Thymus (tissue), 11 donors: ENCODE measurements at regions not wholly inside any gene's neighbourhood (a gene's known extent, or its start where the extent isn't known, plus 50 kb on each side); places are given as distances from the start of the nearest gene placed in this dataset.

Experiments
- DNase-seq, 9 donors: peaks; one replicate each; pipeline ENCODE4 v3.0.0-alpha.2; 2013; ENCODE audit warnings: low spot score in 9 of 9, low read depth in 6 of 9, missing footprints in 1 of 9
- H3K27ac ChIP-seq, 2 donors: one replicate each; pipeline ENCODE4 v1.5.1; 2013; ENCODE audit warnings: control low read depth in 1 of 2, low read depth in 1 of 2, low read length in 1 of 2, mild to moderate bottlenecking in 1 of 2, moderate library complexity in 1 of 2
- H3K27me3 ChIP-seq, 2 donors: one replicate each; pipeline ENCODE4 v1.5.1; 2013; ENCODE audit warnings: low read length in 1 of 2; ENCODE audit not compliant: control insufficient read depth in 2 of 2, insufficient read depth in 1 of 2
- H3K36me3 ChIP-seq, 2 donors: one replicate each; pipeline ENCODE4 v1.5.1; 2013; ENCODE audit warnings: low read length in 1 of 2, mild to moderate bottlenecking in 1 of 2, moderate library complexity in 1 of 2; ENCODE audit not compliant: control insufficient read depth in 2 of 2, insufficient read depth in 2 of 2
- H3K4me1 ChIP-seq, 2 donors: one replicate each; pipeline ENCODE4 v1.5.1; 2013; ENCODE audit warnings: low read length in 2 of 2; ENCODE audit not compliant: control insufficient read depth in 2 of 2, insufficient read depth in 2 of 2
- H3K4me3 ChIP-seq, 2 donors: one replicate each; pipeline ENCODE4 v1.5.1; 2013; ENCODE audit warnings: low read length in 2 of 2, control low read depth in 1 of 2, mild to moderate bottlenecking in 1 of 2
- H3K9me3 ChIP-seq, 2 donors: one replicate each; pipeline ENCODE4 v1.5.1; 2013; ENCODE audit warnings: low read length in 1 of 2, mild to moderate bottlenecking in 1 of 2; ENCODE audit not compliant: control insufficient read depth in 2 of 2, insufficient read depth in 1 of 2
- WGBS: extraction: QIAGEN DNeasy Blood & Tissue Kit; methylation state at CpG from one replicate; pipeline ENCODE4 v1.1.7; 2013; 5-methylcytosine and 5-hydroxymethylcytosine counted together
- donor health status: healthy.

GRCh38 chr2:226559536-226559935 is 240.1 kb downstream of the IRS1 start:
- no peak overlapping the region for H3K4me3 ChIP-seq
- 90% methylated on average over 2 of the region's 2 CpGs for WGBS
- no peak for DNase-seq
- no peaks in the 10 kb centered on the region for H3K9me3 ChIP-seq
- H3K4me1 ChIP-seq = no peaks in the 10 kb centered on the region
- no peaks in the 10 kb centered on the region for H3K27me3 ChIP-seq
- H3K36me3 ChIP-seq = no peaks in the 10 kb centered on the region
- H3K27ac ChIP-seq = no peak overlapping the region

DNA sequence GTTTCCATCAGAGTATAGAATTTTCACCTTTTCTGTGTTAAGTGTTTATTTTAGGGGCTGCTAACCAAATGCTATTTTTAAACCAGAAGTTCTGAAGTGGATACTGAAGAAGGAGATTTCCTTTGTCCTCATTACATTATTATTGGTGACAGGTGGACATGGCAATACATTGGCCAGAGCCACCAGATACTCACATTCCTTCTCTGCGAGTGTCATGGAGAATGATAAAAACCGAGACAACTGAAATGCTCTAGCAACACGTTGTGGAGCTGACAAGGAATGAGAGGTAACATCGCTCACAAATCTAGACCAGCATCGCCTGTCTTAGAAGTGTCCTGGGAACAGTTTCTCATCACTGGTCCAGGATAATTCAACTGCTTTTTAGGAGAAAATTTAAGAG is 241.2 kb downstream of the IRS1 start:
- Histone ChIP-seq H3K4me3 (no peak overlapping the region), H3K27me3 (no peaks in the 10 kb centered on the region), H3K4me1 (no peaks in the 10 kb centered on the region), H3K36me3 (no peaks in the 10 kb centered on the region), H3K27ac (no peak overlapping the region), H3K9me3 (no peaks in the 10 kb centered on the region)
- 86% methylated on average over 5 of the region's 5 CpGs for WGBS
- no peak for DNase-seq

- no peaks in the 10 kb centered on the region for H3K36me3 ChIP-seq
- H3K4me1 ChIP-seq = no peaks in the 10 kb centered on the region
- no peaks in the 10 kb centered on the region for H3K9me3 ChIP-seq
- DNase-seq = no peak
- H3K4me3 ChIP-seq = no peak overlapping the region
- no peaks in the 10 kb centered on the region for H3K27me3 ChIP-seq
- WGBS = 96% methylated on average over 4 of the region's 4 CpGs
- H3K27ac ChIP-seq = no peak overlapping the region
Observed at GRCh38 chr2:226556050-226556449, 243.6 kb downstream of the IRS1 start.

DNA sequence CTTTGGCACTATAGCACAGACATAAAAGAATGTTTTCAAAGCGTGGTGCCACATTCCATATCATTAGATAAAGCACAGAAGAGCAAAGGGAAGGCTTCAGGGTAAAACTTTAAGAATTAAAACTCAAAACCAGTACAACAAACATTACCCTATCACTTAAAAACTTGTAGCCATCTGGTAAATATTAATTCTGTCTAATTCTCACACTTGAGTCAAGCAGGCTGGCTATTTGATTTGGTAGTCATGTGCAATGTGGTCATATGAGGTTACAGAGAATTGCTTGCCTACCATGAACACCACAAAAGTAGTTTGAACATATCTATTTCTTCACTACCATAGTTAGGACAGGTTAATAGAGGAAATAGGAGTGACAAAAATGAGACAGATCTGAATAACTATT is 244.9 kb downstream of the IRS1 start:
- no peak for DNase-seq
- H3K27me3 ChIP-seq = no peaks in the 10 kb centered on the region
- WGBS = 94% methylated on average over 1 of the region's 1 CpG
- H3K4me1 ChIP-seq = no peaks in the 10 kb centered on the region
- H3K36me3 ChIP-seq = no peaks in the 10 kb centered on the region
- no peak overlapping the region for H3K27ac ChIP-seq
- H3K4me3 ChIP-seq = no peak overlapping the region
- H3K9me3 ChIP-seq = no peaks in the 10 kb centered on the region

GRCh38 chr2:226553333-226553732 is 246.3 kb downstream of the IRS1 start:
- DNase-seq = no peak
- Histone ChIP-seq H3K27ac (no peak overlapping the region), H3K27me3 (no peaks in the 10 kb centered on the region), H3K4me1 (no peaks in the 10 kb centered on the region), H3K4me3 (no peak overlapping the region), H3K36me3 (no peaks in the 10 kb centered on the region), H3K9me3 (no peaks in the 10 kb centered on the region)
- WGBS = 84% methylated on average over 3 of the region's 3 CpGs

DNA sequence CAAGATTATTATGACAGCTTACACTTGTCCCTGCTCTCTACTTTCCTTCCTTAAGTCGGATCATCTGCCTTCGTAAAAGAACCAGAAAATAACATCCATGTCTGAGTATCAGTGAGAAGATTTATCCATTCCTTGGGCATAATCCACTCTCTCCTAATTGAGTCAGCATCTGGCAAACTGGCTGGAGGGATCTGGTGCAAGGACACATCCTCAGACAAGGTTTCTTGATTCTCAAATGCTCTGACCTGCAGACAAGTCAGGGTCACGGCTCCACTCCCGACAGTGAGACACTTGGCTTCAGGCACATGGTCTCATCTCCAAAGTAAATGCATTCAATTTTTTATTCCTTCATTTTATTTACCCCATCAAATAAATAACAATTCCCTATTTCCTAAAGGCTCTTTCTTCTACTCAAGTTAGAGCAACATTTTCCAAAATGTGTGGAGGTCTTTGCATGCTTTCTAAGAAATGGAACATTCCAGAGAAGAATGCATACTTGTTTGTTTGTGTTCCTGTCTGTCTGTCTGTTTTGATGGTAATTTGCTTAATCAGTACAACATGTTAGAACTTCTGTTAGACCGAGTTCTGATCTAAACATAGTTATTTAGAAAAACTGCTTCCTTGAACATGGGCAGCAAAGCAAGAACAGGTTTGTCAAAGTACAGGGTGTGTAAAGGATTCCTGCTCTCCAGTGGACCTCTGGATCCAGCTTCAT is 246.9 kb downstream of the IRS1 start:
- DNase-seq = no peak

DNA sequence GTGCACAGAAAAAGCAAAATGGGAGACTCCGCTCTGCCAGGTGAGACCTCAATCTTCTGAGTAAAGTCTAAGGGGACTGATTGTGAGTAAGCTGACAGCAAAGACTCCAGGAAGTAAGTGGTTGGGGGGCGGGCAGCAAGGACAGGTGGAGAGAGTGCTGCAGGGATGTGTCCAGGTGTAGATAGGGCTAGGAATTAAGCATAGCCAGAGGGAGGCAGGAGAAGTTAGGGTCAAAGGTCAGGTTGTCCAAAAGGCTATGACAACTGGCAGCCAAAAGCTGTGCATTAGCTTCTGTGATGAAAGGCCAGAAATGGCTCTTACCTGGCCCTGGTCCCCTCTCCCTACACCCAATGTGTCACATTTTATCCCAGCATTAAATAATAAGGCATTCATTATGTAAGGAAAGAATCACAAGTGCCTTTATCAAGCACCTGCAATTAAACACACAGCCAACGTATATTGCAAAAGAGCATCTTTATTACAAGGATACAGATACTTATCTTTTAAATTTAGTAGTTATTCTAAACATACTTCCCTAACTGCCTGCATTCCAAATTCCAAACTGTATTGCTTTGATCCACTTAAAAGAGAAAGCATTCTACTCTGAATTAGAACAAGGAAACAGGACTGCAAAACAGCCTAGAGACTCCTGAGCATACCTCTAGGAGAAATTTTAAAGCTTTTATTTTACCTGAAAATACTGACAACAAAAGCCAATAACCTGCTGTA is 247.9 kb downstream of the IRS1 start:
- DNase-seq = no peak
- no peaks in the 10 kb centered on the region for H3K9me3 ChIP-seq
- no peak overlapping the region for H3K27ac ChIP-seq
- no peaks in the 10 kb centered on the region for H3K27me3 ChIP-seq
- 94% methylated on average over 3 of the region's 3 CpGs for WGBS
- H3K36me3 ChIP-seq = no peaks in the 10 kb centered on the region
- no peak overlapping the region for H3K4me3 ChIP-seq
- no peaks in the 10 kb centered on the region for H3K4me1 ChIP-seq

More for the DNA sequence above, 246.9 kb downstream of the IRS1 start:
- Histone ChIP-seq H3K27ac (no peak overlapping the region), H3K4me3 (no peak overlapping the region), H3K36me3 (no peaks in the 10 kb centered on the region), H3K4me1 (no peaks in the 10 kb centered on the region), H3K9me3 (no peaks in the 10 kb centered on the region), H3K27me3 (no peaks in the 10 kb centered on the region)
- WGBS = 85% methylated on average over 5 of the region's 5 CpGs

DNA sequence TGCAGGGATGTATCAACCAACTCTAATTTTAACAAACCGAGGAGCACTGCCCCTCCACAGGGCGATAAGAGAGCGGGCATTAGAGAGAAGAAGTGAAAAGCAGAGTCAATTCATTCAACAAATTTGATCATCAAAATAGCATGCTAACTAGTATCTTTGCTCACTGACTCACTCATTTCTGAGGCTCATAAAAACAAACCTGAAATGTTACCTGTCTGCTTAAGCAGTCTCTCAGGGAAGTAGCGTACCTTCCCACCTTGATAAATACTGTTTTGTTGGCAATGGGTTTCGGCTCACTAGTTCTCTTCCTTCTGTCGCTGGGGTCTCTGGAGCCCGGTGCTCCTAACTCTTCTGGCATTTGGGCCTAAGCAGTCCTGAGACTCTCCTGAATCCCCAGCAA is 248.8 kb downstream of the IRS1 start:
- H3K4me3 ChIP-seq = no peak overlapping the region
- H3K27me3 ChIP-seq = no peaks in the 10 kb centered on the region
- H3K9me3 ChIP-seq = no peaks in the 10 kb centered on the region
- no peak for DNase-seq
- no peak overlapping the region for H3K27ac ChIP-seq
- H3K36me3 ChIP-seq = no peaks in the 10 kb centered on the region
- no peaks in the 10 kb centered on the region for H3K4me1 ChIP-seq
- WGBS = 96% methylated on average over 7 of the region's 7 CpGs

GRCh38 chr2:226548732-226549131 is 250.9 kb downstream of the IRS1 start:
- no peak for DNase-seq
- H3K27ac ChIP-seq = no peak overlapping the region
- H3K9me3 ChIP-seq = no peaks in the 10 kb centered on the region
- no peak overlapping the region for H3K4me3 ChIP-seq
- no peaks in the 10 kb centered on the region for H3K27me3 ChIP-seq
- no peaks in the 10 kb centered on the region for H3K36me3 ChIP-seq
- no peaks in the 10 kb centered on the region for H3K4me1 ChIP-seq
- 85% methylated on average over 2 of the region's 2 CpGs for WGBS
